Activated naive CD8-positive, alpha-beta T cell (primary cell): ENCODE measurements at regions not wholly inside any gene's neighbourhood (a gene's known extent, or its start where the extent isn't known, plus 50 kb on each side); places are given as distances from the start of the nearest gene placed in this dataset.

Experiments
- H3K27ac Mint-ChIP-seq: one replicate; pipeline ENCODE4 v1.8.0; 2021; ENCODE audit warnings: mixed read lengths
- H3K27me3 Mint-ChIP-seq: one replicate; pipeline ENCODE4 v1.8.0; 2021; ENCODE audit warnings: mixed read lengths
- H3K36me3 Mint-ChIP-seq: one replicate; pipeline ENCODE4 v1.8.0; 2021; ENCODE audit warnings: mixed read lengths
- H3K4me1 Mint-ChIP-seq: one replicate; pipeline ENCODE4 v1.8.0; 2021; ENCODE audit warnings: low read depth, mixed read lengths
- H3K4me3 Mint-ChIP-seq: one replicate; pipeline ENCODE4 v1.8.0; 2021; ENCODE audit warnings: mild to moderate bottlenecking, mixed read lengths
- H3K9me3 Mint-ChIP-seq: one replicate; pipeline ENCODE4 v1.8.0; 2021; ENCODE audit warnings: low read depth, mixed read lengths

DNA sequence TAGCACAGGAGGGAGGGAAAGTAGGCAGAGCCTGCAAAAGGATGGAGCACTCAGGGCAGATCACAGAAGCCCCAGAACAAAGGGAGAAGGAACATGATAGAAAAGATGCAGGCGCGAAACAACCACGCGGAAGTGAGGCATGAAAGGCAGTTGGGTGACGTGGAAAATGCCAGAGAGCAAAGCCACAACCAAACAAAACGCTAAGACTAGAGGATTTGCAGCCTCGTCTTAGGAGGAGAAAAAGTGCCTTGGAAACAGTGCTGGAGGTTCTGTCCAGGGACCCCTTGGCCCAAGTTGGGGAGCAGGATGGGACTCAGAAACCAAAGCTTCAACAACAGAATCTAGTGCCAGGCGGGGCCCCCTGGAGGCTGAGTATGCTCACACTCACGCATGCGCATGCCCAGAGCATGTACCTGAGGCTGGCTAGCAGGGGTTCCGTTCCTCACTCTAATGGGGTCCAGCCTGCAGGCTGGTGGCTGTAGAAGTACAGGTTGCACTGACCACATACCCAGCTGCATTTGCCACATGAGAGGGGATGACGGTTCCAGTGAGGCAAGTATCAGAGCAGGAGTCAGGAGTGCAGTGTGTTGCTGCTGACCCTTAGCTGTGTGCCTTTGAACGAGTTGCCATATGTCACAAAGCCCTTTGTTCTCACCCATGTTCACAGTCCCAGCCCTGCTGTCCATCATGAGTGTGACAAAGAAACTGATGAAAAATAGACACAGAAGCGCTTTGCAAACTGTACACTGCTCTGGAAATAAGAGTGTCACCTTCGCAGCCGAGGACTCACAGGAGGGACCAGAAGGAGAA is 568.6 kb upstream of the CADM1 start:
- Mint-ChIP-seq H3K9me3 (no peaks in the 10 kb centered on the region), H3K27me3 (peaks cover 4% of the 10 kb centered on the region), H3K4me3 (no peak overlapping the region), H3K4me1 (no peaks in the 10 kb centered on the region), H3K36me3 (no peaks in the 10 kb centered on the region), H3K27ac (no peak overlapping the region)

DNA sequence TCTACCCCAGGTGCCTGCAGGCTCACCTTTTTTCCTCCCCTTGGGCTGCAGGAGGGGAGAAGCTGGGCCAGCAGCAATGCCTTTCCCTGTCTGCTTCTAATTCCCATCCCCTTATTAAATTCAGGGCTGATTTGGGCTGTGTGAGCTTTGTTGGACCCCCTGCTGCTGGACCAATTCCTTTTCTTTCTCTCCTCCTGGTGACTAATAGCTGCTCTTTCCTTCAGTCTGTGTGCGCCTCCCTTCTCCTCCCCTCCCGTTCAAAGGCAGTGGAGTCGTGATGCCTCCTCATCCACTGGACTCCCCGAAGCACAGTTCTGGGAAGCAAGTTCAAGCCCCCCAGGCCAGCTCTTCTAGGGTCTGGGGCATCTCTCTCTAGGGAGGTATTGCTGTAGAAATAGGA is 567.9 kb upstream of the CADM1 start:
- H3K36me3 Mint-ChIP-seq: no peaks in the 10 kb centered on the region
- no peak overlapping the region for H3K27ac Mint-ChIP-seq
- H3K4me1 Mint-ChIP-seq: no peaks in the 10 kb centered on the region
- H3K9me3 Mint-ChIP-seq: no peaks in the 10 kb centered on the region
- peaks cover 4% of the 10 kb centered on the region for H3K27me3 Mint-ChIP-seq
- H3K4me3 Mint-ChIP-seq: no peak overlapping the region

DNA sequence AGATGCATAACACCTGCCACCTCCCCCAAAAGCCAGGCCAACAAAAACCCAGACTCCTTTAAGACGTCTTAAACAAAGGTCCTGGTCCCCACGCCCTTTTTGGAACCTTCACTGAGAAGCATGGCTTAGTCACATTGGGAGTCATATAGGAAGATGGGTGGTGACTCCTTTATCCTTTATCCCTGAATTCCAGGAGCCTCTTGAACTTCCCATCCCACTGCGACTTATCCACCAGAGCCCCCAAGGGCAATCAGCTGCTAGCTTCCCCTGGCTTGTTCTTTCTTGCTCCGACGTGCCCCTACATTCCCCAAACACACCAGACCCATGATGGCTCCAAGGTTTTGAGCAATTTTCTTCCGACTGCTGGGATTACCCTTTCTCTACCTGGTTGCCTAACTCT is 567.0 kb upstream of the CADM1 start:
- Mint-ChIP-seq H3K9me3 (no peaks in the 10 kb centered on the region), H3K4me3 (no peak overlapping the region), H3K27me3 (no peaks in the 10 kb centered on the region), H3K36me3 (no peaks in the 10 kb centered on the region), H3K4me1 (no peaks in the 10 kb centered on the region), H3K27ac (no peak overlapping the region)

DNA sequence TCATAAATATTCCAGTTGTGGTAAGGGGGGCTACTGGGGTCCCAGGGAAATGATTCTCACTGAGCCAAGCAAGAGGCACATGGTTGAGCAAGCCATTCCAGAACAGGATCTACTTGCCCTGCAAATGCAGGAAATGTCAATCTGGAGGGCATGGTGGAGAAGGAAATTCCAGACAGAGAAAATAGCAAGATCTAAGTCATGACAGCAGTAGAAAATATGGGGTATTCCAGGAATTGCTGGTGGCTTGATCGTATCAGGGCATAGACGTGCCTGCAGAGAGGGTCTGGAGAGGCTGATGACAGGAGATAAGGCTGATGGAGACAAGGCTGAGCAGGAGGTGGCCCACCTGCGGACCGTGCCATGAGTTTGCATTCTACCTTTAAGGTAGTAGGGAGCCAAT is 566.3 kb upstream of the CADM1 start:
- Mint-ChIP-seq H3K36me3 (no peaks in the 10 kb centered on the region), H3K9me3 (no peaks in the 10 kb centered on the region), H3K27me3 (no peaks in the 10 kb centered on the region), H3K27ac (no peak overlapping the region), H3K4me3 (no peak overlapping the region), H3K4me1 (no peaks in the 10 kb centered on the region)

DNA sequence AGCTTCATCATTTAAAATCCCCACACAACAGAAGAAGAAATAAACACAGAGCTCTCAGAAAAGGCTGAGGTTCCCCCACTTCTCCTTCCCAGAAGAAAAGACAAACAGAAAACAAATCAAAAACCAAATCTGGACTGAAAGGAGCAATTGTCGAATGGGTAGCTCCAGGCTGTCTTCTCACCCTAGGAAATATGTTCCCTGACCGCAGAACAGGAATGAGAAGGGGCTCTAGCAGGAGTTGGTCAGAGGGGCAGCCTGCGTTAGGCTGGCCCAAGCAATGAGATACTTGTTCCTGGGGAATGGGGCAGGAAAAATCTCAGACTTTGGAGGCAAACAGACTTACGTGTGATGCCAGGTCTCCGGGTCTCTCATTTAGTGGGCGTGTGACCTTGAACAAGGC is 562.6 kb upstream of the CADM1 start:
- Mint-ChIP-seq H3K4me3 (no peak overlapping the region), H3K36me3 (no peaks in the 10 kb centered on the region), H3K27ac (no peak overlapping the region), H3K4me1 (no peaks in the 10 kb centered on the region), H3K27me3 (no peaks in the 10 kb centered on the region), H3K9me3 (no peaks in the 10 kb centered on the region)

DNA sequence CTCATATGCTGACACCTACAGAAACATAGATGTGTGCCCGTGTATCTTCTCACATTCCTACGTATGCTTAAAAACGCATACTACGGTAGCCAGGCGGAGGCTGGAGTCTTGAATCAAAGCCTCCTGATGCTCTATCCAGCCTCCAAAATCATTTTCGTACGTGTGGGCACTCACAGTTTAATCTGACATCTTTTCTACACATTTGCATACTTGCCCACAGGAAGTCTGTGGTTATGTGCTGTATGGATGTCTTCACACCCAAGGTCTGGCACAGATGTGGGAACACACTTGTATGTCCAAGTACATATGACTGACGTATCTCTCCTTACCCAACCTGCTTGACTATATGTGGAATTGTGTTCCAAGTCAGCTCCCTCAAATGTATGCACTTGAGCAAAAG is 561.8 kb upstream of the CADM1 start:
- no peak overlapping the region for H3K27ac Mint-ChIP-seq
- no peaks in the 10 kb centered on the region for H3K36me3 Mint-ChIP-seq
- H3K27me3 Mint-ChIP-seq: peaks cover 3% of the 10 kb centered on the region
- no peak overlapping the region for H3K4me3 Mint-ChIP-seq
- H3K9me3 Mint-ChIP-seq: no peaks in the 10 kb centered on the region
- no peaks in the 10 kb centered on the region for H3K4me1 Mint-ChIP-seq

DNA sequence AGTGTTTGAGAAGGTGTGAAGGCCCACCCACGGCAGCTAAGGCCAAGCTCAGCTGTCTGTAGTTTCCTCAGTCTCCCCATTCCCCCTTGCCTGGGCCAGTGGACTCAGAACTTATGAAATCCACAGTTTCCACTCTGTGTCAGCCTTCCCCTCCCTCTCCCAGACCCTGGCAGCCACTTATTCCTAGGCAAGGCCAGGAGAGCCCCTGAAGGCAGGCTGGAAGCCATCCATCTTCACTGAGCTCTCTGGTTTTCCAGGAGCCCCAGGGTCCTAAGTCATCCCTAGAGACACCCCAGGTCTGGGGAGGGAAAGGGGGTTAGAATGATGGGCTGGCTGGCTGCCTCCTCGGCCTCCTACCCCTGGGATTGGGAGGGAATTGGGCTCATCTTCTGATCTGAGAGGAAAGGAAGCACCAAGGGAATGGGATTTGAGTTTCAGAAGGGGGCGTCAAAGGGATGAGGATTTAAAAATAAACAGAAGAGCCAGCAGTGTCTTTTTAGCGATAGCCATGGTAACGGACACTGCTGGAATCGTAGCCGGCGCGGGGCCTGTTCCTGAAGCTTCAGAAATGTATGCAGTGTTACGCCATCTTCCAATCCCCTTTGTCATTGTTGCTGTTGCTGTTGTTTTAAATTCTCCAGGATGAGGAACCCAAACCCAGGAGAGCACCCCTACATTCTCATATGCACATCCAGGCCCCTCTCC is 561.1 kb upstream of the CADM1 start:
- H3K27me3 Mint-ChIP-seq: peaks cover 3% of the 10 kb centered on the region
- no peaks in the 10 kb centered on the region for H3K36me3 Mint-ChIP-seq
- H3K4me3 Mint-ChIP-seq: no peak overlapping the region
- H3K4me1 Mint-ChIP-seq: no peaks in the 10 kb centered on the region
- no peak overlapping the region for H3K27ac Mint-ChIP-seq
- H3K9me3 Mint-ChIP-seq: no peaks in the 10 kb centered on the region

DNA sequence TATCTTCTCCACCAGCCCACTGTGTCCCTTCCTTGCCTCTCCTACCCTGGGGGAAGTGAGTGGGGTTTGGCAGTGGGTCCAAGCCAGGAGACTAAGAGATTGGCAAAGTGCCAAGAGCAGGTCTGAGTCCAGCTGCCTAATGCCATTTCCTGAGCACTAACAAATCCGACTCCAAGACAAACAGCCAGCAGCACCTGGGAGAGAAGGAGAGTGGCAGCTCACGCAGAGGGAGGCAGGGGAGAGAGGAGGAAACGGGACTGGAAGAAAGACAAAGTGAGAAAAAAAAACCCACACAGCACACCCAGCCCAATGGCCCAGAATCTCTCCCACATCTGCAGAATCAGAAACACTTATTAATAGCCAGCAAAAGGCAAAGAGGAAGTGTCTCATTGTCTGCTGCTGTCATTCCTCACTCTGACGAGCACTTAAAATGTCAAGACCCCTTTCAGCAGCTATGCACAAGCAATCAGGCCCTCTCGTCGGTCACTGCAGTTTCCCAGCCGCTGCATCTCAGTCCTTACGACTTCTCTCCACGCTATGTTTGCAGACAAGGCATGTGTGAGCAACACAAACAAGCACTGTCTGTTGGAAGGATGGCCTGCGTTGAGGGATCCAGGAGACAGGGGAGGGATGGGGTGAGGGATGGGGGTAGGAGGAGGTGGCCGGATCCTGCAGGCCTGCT is 558.4 kb upstream of the CADM1 start:
- H3K27me3 Mint-ChIP-seq: peaks cover 5% of the 10 kb centered on the region
- H3K27ac Mint-ChIP-seq: no peak overlapping the region
- no peaks in the 10 kb centered on the region for H3K36me3 Mint-ChIP-seq
- H3K4me3 Mint-ChIP-seq: no peak overlapping the region
- H3K9me3 Mint-ChIP-seq: no peaks in the 10 kb centered on the region
- H3K4me1 Mint-ChIP-seq: no peaks in the 10 kb centered on the region

DNA sequence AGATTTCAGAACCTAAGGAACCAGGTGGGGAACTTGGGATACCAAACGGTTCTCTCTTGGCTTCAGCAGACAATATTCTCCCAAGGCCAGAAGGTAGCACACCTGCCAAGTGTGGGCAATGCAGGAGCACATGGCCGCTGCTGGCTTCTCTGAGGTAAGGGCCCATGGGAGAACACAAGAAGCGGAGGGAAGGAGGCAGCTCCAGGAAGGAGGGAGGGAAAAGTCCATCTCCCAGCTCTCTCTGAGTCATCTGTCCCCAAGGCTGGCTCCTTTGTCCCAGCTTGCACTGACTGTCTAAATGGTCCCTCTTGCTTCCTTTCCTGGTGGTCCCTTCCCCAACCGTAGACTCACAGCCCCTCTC is 557.9 kb upstream of the CADM1 start:
- H3K27ac Mint-ChIP-seq: no peak overlapping the region

DNA sequence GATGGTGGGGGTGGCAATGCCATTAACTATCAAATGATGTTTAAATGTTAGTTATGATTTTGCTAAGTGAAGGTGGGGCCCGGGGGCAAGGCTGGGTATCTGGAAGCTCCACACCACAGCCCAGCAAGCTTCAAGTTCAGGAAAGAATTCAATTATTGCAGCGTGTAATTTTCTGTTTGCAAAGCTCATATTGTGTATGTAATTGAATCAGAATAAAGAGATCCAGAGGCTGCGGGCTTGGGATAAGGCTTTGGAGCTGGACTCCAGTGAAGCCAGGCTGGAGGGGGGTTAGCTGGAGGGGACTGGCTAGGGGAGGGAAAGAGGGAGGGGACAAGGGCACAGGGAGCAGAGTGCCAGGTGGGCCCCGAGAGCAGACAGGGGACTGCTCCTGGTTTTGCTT is 557.1 kb upstream of the CADM1 start:
- H3K27ac Mint-ChIP-seq: no peak overlapping the region
- no peaks in the 10 kb centered on the region for H3K4me1 Mint-ChIP-seq
- H3K4me3 Mint-ChIP-seq: no peak overlapping the region
- no peaks in the 10 kb centered on the region for H3K36me3 Mint-ChIP-seq
- H3K27me3 Mint-ChIP-seq: peaks cover 5% of the 10 kb centered on the region
- no peaks in the 10 kb centered on the region for H3K9me3 Mint-ChIP-seq

More for the DNA sequence above, 557.9 kb upstream of the CADM1 start:
- H3K9me3 Mint-ChIP-seq: no peaks in the 10 kb centered on the region
- H3K4me3 Mint-ChIP-seq: no peak overlapping the region
- H3K4me1 Mint-ChIP-seq: no peaks in the 10 kb centered on the region
- peaks cover 5% of the 10 kb centered on the region for H3K27me3 Mint-ChIP-seq
- no peaks in the 10 kb centered on the region for H3K36me3 Mint-ChIP-seq

DNA sequence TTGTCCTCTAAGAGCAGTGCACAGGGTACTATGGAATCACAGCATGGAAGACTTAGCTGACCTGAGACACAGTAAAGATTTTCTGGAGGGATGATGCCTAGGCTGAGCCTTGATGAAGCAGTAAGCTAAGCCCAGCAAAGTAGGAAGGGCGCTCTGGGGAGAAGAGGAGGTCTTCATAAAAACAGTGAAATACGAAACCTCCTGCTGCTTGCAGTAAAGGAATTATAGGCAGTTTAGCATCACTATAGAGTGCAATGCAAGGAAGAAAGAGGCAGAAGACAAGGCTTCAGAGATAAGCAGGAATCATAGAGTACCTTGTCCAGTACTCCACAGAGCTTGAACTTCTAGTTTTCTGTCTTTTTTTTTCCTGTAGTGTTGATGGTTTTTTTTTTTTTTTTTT is 555.7 kb upstream of the CADM1 start:
- no peaks in the 10 kb centered on the region for H3K36me3 Mint-ChIP-seq
- H3K27ac Mint-ChIP-seq: no peak overlapping the region
- H3K9me3 Mint-ChIP-seq: no peaks in the 10 kb centered on the region
- peaks cover 5% of the 10 kb centered on the region for H3K27me3 Mint-ChIP-seq
- no peaks in the 10 kb centered on the region for H3K4me1 Mint-ChIP-seq
- no peak overlapping the region for H3K4me3 Mint-ChIP-seq

DNA sequence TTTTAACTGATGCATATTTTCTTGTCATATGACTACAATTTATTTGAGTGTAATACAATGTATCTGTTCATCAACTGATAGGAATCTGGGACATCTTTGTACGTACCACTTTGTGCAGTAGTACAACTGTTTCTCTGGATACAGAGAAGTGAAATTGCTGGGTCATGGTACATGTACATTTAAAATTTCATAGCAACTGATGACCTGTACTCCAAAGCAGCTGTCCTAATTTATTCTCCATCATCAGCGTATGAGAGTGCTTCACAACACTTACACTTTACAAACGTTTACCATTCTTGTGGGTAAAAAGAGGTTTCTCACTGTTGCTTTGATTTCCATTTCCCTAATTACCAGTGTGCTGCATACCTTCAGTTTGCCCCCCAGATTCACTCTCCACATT is 552.8 kb upstream of the CADM1 start:
- H3K27me3 Mint-ChIP-seq: peaks cover 5% of the 10 kb centered on the region
- no peak overlapping the region for H3K27ac Mint-ChIP-seq
- no peaks in the 10 kb centered on the region for H3K36me3 Mint-ChIP-seq
- H3K9me3 Mint-ChIP-seq: no peaks in the 10 kb centered on the region
- H3K4me1 Mint-ChIP-seq: no peaks in the 10 kb centered on the region
- H3K4me3 Mint-ChIP-seq: no peak overlapping the region

DNA sequence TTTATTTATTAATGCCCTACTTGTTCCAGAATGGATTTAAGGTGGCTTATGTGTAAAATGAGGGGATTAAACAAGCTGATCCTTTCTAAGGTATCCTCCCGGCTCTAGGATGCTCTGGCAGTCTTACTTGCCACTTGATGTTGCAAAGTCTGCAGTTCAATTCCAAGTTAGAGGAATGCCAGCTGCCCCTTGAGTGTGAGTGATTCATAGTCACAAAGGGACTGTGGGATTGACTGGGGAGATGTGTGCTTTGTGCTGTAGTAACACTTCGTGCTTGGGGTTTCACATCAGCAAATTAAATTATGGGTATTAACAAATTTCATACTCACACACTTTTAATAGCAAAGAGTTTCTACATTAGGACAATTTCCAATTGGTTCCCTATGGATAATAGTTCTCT is 550.8 kb upstream of the CADM1 start:
- Mint-ChIP-seq H3K36me3 (no peaks in the 10 kb centered on the region), H3K4me3 (no peak overlapping the region), H3K4me1 (no peaks in the 10 kb centered on the region), H3K27ac (no peak overlapping the region), H3K27me3 (peaks cover 2% of the 10 kb centered on the region), H3K9me3 (no peaks in the 10 kb centered on the region)

DNA sequence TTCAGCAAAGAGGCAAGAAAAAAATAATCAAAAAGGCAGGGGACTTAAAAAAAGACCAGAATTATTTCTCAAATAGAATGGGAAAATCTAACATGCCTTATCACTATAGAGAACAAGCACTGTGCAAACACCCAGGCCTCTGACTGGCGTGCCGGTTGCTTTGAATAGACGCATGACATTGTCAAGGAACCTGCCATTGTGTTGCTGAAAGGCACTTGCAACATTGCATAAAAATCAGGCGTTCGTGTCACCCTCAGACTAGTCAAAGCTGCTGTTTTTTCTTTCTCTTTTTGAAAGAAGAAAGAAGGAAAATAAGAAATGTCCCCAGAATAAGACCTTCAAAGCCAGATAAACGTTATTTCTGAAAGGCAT is 549.3 kb upstream of the CADM1 start:
- Mint-ChIP-seq H3K4me1 (no peaks in the 10 kb centered on the region), H3K4me3 (no peak overlapping the region), H3K9me3 (no peaks in the 10 kb centered on the region), H3K36me3 (no peaks in the 10 kb centered on the region), H3K27ac (no peak overlapping the region), H3K27me3 (no peaks in the 10 kb centered on the region)

DNA sequence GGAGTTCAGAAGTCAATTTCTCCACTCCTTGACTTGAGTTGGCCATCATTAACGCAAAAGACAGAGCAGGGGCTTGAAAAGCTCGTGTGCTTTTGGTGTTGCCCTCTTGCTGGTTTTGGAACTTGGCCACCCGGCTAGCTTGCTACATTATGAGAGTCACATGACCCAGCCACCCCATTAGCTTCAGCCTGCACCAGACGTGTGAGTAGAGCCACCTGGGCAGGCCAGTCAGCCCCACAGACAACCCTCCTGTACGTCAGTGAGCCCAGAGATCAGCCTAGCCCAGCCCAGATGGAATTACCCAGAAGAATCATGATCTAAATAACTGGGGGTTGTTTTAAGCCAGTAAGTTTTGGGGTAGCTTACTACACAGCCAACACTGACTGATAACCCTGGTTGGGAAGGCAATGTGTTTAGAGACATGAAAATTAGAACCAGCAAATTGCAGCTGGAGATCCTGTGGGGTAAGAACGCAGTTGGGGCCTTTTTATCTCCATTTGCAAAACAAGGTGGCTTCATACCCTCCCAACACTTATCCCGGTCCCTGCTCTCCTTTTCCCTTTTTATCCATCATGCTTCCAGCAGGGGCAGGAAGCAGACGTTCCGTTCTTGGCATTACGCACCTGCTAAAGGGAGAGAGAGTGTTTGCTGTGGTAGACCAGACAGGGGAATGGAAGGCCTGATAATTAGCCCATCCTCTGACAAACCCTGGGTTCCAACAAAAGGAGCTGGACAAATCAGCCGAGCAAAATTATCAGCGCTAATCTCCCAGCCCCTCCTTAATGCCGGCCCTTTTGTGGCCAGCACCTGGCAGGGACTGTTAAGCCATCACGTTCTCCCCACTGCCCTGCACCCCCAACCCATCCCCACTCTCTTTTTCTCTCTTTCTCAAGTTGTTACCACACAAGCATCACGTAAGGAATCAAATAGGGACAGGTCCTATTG is 548.7 kb upstream of the CADM1 start:
- H3K4me3 Mint-ChIP-seq: no peak overlapping the region
- no peaks in the 10 kb centered on the region for H3K9me3 Mint-ChIP-seq
- H3K27me3 Mint-ChIP-seq: no peaks in the 10 kb centered on the region
- H3K4me1 Mint-ChIP-seq: no peaks in the 10 kb centered on the region
- no peak overlapping the region for H3K27ac Mint-ChIP-seq
- no peaks in the 10 kb centered on the region for H3K36me3 Mint-ChIP-seq
